GM12878 (cell line): ENCODE measurements at regions not wholly inside any gene's neighbourhood (a gene's known extent, or its start where the extent isn't known, plus 50 kb on each side); places are given as distances from the start of the nearest gene placed in this dataset.

Source experiments
- CTCF ChIP-seq, 3 experiments: IDR thresholded peaks in 2 of 3; conservative IDR thresholded peaks in 1 of 3; 2 replicates each; pipeline ENCODE4 v1.5.1; 2011; ENCODE audit warnings: low read depth in 3 of 3, low read length in 3 of 3, mild to moderate bottlenecking in 3 of 3, control low read depth in 2 of 3, moderate library complexity in 2 of 3, inconsistent platforms in 1 of 3, mixed read lengths in 1 of 3; ENCODE audit not compliant: control insufficient read depth in 2 of 3, insufficient read depth in 1 of 3; ENCODE audit errors: extremely low read depth in 1 of 3
- EP300 ChIP-seq, 2 experiments: fragments of 150-350 bp in 1 of 2; IDR thresholded peaks; 2 replicates each; pipeline ENCODE4 v1.6.1; 2011 to 2012; ENCODE audit warnings: low read depth in 2 of 2, low read length in 2 of 2, borderline replicate concordance in 1 of 2, improper control_type of control experiment in 1 of 2, inconsistent platforms in 1 of 2; ENCODE audit not compliant: control insufficient read depth in 1 of 2
- NBN ChIP-seq: fragments of 450-650 bp; IDR thresholded peaks from 2 replicates; pipeline ENCODE4 v1.6.1; 2016
- NR2F1 ChIP-seq: fragments of 450-650 bp; conservative IDR thresholded peaks from 2 replicates; pipeline ENCODE4 v1.6.1; 2017; ENCODE audit warnings: mild to moderate bottlenecking
- TAF1 ChIP-seq: IDR thresholded peaks from 2 replicates; pipeline ENCODE4 v1.6.1; 2011; ENCODE audit warnings: mild to moderate bottlenecking, low read depth, low read length, borderline replicate concordance
- ZBED1 ChIP-seq: IDR thresholded peaks from 2 replicates; pipeline ENCODE4 v1.6.1; 2016; ENCODE audit warnings: borderline replicate concordance

DNA sequence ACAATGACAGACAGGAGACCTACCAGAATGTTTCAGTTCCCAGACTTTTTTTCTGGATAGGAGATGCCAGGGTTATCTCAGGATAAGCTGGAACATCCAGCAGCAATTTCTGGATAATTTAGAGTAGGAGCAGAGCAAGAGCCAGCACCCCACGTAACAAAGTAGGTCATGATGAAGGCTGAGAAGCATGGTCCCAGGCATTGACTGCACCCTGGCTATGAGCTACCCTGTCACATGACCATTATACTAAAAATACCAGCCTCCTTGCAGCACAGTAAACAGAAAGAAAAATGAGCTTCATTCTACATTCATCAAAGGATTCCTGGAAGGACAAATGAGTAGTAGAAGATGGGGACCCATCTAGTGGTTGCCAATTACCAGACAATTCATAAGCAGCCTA is 247.4 kb upstream of the AR start:
- no peak for TF ChIP-seq NR2F1
- no peak for TF ChIP-seq CTCF (IDR thresholded peaks at IDR 0.05 in 2 of 3, conservative IDR thresholded peaks at IDR 0.05 in 1 of 3; ENCODE audit: control insufficient read depth in 2 of 3, extremely low read depth in 1 of 3, insufficient read depth in 1 of 3, low read depth in 3 of 3, low read length in 3 of 3)
- TF ChIP-seq NBN, result no peak
- no peak for TF ChIP-seq EP300 (IDR thresholded peaks at IDR 0.05; ENCODE audit: borderline replicate concordance in 1 of 2, control insufficient read depth in 1 of 2, low read depth in 2 of 2, low read length in 2 of 2)
- TF ChIP-seq ZBED1, result no peak
- TF ChIP-seq TAF1, result no peak
